ENCODE measurements at regions not wholly inside any gene's neighbourhood (a gene's known extent, or its start where the extent isn't known, plus 50 kb on each side); places are given as distances from the start of the nearest gene placed in this dataset.

- TF ChIP-seq, protein P1, sequence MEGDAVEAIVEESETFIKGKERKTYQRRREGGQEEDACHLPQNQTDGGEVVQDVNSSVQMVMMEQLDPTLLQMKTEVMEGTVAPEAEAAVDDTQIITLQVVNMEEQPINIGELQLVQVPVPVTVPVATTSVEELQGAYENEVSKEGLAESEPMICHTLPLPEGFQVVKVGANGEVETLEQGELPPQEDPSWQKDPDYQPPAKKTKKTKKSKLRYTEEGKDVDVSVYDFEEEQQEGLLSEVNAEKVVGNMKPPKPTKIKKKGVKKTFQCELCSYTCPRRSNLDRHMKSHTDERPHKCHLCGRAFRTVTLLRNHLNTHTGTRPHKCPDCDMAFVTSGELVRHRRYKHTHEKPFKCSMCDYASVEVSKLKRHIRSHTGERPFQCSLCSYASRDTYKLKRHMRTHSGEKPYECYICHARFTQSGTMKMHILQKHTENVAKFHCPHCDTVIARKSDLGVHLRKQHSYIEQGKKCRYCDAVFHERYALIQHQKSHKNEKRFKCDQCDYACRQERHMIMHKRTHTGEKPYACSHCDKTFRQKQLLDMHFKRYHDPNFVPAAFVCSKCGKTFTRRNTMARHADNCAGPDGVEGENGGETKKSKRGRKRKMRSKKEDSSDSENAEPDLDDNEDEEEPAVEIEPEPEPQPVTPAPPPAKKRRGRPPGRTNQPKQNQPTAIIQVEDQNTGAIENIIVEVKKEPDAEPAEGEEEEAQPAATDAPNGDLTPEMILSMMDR (IDR thresholded peaks at IDR 0.05) = no peak
- TF ChIP-seq POLR2A (IDR thresholded peaks at IDR 0.05) = no peak
- no peak for TF ChIP-seq EP300 (IDR thresholded peaks at IDR 0.05)
- no peak for TF ChIP-seq POLR2AphosphoS5 (IDR thresholded peaks at IDR 0.05)
Observed at GRCh38 chr7:88565401-88565800, 194.1 kb upstream of the ZNF804B start.
